Stimulated activated CD4-positive, alpha-beta T cell treated with anti-CD3 and anti-CD28 coated beads, Interleukin-12 subunit alpha, Interleukin-12 subunit beta, amount 100 ng/mL, for 48 hours (primary cell): ENCODE measurements at regions not wholly inside any gene's neighbourhood (a gene's known extent, or its start where the extent isn't known, plus 50 kb on each side); places are given as distances from the start of the nearest gene placed in this dataset.
"Not testable (repeated sequence)": the region's sequence is repeated elsewhere in the genome, so short reads cannot be mapped to it uniquely, and the experiment has no call there.

Experiments
- DNase-seq, 3 donors: peaks; one replicate each; pipeline ENCODE4 v3.0.0-alpha.2; 2020; ENCODE audit warnings: low read depth in 2 of 3, low spot score in 1 of 3

GRCh38 chr2:52082646-52083045, 1050.7 kb upstream of the NRXN1 start:
- DNase-seq: no peak

DNA sequence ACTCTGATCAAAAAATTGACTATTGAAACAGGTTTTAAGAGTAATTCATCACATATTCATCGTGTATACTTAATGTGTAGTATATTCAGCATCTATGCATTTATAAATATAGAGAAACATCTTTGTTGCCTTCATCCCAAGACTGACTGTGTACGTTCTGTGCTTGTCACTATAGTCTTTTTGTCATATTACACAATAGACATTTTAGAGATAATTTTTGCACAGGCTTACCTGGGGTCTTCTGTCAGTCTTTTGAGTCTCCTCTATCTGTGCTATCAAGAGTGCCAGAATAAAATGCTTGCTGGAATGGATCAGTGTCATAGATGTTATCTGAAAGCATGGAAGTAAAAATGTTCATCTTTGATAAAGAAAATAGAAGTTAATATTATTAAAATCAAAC, 1047.7 kb upstream of the NRXN1 start:
- DNase-seq: no peak

DNA sequence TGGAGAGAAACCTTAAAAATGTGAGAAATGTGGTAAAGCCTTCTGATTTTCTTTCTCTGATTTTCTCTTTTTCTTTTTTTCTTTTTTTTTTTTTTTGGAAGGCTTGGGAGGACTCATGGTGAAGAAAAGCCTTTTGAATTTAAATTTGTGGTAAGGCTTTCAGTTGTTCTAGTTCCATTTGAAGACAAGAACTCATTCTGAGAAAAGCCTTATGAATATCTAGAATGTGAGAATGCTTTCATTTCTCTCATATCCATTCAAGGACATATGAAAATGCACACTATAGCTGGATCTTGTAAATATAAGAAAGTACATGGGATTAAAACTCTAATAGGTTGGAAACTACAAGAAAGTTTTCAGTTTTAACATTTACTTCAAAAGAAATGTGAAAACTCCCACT, 1045.2 kb upstream of the NRXN1 start:
- no peak for DNase-seq

- DNase-seq: no peak
Observed at GRCh38 chr2:52074130-52074719, 1042.3 kb upstream of the NRXN1 start.

- no peak for DNase-seq
Observed at GRCh38 chr2:52072949-52073348, 1041.0 kb upstream of the NRXN1 start.

DNA sequence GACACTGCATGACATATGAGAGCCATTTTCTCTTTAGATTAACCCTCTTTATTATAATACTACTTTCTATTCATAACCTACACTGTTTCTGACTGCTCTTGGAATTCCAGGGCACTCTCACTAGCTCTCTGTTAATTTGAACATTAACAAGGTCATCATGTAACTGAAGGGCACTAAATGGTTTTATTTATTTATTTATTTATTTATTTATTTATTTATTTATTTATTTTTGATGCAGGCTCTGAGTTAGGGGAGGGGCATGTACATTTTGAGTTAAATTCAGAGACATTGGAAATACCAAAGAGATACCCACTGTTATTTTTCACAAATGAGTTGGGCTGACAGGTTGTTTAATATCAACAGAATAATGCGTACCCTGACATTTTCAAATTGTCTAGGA, 1038.7 kb upstream of the NRXN1 start:
- DNase-seq: no peak

DNA sequence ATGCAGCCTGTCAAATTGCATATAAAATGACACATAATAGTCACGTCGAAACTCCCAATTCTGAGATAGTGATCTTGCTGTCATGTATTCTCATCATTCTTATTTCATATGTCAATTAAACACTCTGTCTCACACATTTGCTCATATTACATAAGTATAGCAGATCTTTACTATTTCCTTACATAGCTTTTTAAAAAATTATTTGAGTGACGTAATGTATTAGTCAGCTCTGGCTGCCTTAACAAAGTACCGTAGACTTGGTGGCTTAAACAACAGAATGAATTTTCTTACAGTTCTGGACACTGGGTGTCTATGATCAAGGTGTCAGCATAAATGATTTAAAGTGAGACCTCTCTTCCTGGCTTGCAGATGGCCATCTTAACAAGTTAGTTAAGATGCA, 1032.3 kb upstream of the NRXN1 start:
- DNase-seq: no peak

DNA sequence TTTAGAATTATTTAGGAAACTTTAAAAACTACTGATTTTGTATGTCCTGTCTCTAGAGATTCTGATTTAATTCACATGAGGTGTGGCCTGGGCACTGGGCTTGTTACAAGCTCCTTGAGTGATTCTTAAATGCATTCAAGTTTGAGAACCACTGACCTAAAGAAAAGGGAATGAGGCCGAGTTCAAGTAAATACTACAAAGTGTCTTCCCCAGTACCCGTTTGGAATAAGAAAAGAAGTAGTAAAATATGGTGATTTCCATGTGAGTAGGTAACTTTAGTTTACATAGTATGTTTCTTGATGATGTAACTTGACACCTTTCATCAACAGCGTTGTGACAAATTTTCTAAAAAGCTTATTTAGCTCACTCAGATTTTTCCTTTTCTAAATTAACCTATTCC, 1022.9 kb upstream of the NRXN1 start:
- DNase-seq: no peak

- DNase-seq: no peak
Observed at GRCh38 chr2:52036853-52037252, 1004.9 kb upstream of the NRXN1 start.

DNA sequence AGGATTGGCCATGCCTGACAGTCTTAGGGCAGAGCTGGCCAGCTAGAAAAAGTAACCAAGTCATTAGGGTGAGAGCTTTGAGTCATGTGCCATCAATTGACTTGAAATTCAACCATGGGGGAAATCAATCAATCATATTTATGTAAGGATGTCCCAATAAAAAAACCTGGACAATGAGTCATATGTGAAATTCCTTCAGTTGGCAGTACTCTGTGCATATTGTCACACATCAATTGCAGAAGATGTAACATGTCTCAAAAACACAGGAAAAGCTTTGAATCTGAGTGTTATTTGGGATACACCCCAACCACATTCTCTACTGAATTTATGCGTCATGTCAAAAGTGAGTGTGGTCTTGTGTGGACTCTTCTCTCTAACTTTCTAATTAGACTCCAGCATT, 1004.1 kb upstream of the NRXN1 start:
- no peak for DNase-seq

DNA sequence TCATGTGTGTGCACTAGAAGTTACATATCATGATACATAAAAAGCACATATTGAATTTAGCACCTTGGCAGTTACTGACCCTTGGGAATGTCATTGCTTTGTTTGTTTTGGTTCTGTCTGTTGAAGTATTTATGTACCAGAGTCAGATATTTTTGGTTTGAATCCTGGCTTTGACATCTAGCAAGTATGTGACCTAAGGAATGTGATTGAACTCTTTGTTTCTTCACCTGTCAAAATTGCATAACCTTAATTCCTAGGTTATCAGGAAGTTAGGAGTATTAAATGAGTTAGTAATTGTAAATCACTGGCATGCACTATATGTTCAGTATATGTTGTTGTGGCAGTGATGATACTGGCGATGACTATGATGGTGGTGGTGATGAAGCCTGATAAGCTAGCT, 1003.5 kb upstream of the NRXN1 start:
- no peak for DNase-seq

DNA sequence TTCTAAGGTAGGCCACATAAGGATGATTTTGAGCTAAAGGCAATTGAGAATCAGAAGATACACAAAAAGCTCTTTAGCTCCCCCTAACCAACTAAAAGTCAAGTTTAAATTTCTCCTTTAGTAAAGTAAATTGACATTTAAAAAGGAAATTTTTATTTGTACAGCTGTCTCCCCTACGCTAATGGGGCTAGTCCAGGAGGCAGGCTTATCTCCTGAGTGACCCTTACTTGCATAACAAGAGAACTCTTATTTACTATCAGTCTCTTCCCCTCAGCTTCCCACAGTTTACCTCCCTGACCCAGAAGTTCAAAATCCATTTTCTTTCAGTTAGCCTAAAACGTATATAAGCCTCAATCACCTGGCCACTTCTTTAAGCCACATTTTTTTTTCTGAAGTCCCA, 1002.8 kb upstream of the NRXN1 start:
- DNase-seq: no peak

DNA sequence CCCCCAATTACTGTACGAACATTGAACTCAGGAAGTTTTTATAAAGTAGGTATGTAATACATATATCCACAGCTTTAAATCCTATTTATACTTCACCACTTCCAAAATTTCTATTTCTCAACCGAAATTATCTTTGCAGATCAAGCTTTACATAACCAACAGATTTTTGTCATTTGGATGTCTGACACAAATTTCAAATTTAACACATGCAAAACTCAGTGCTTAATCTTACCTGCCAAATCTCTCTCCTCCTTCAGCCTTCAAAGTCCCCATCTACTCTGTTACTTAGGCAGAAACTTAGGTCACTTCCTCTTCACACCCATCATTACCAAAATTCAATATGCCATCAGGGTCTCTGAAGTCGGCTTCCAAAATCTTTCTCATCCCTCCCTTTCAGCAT, 990.1 kb upstream of the NRXN1 start:
- no peak for DNase-seq

DNA sequence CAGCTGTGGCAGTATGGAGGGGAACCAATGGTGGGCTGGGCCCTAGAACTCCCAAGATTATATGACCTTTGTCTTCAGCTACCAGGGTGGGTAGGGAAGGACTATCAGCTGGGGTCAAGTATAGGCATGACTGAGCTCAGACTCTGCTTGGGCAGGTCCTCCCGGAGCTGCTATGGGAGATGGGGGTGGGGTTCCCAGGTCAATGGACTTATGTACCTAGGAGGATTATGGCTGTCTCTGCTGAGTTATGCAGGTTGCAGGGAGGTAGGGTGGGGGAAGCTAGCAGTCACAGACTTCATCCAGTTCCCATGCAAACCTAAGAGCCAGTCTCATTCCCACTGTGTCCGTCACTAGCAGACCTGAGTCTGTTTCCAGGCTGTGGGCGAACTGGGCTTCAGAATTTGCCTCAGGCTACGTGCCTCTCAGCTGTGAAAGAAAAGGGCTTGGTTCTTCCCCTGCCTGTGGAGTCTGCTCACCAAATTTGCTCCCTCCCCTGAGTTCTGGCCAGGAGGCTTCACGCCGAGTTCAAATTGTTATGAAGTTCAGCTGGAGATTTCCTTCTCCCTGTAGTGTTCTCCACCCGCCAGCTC, 985.8 kb upstream of the NRXN1 start:
- DNase-seq: no peak

GRCh38 chr2:52006821-52007366, 975.0 kb upstream of the NRXN1 start:
- DNase-seq: not testable (repeated sequence)

- no peak for DNase-seq
Observed at GRCh38 chr2:52000151-52000855, 968.4 kb upstream of the NRXN1 start.

DNA sequence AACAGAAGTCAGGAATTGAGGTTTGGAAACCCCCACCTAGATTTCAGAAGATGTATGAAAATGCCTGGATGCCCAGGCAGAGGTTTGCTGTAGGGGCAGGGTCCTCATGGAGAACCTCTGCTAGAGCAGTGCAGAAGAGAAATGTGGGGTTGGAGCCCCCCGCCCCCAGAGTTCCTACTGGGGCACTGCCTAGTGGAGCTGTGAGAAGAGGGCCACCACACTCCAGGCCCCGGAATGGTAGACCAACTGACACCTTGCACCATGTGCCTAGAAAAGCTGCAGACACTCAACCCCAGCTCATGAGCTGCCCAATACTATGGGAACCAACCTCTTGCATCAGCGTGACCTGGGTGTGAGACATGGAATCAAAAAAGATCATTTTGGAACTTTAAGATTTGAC, 967.0 kb upstream of the NRXN1 start:
- no peak for DNase-seq

DNA sequence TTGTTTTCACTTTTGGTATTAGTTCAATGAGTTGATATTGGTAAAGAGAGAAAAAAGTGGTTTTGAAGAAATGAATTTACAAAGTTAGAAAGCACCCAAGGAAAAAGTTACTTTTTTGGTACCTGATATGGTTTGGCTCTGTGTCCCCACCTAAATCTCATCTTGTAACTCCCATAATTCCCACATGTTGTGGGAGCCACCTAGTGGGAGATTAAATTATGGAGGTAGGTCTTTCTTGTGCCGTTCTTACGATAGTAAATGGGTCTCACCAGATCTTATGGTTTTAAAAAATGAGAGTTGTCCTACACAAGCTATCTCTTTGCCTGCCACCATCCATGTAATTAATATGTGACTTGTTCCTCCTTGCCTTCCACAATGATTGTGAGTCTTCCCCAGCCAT, 965.6 kb upstream of the NRXN1 start:
- DNase-seq: no peak

- no peak for DNase-seq
Observed at GRCh38 chr2:51995293-51995692, 963.4 kb upstream of the NRXN1 start.

DNA sequence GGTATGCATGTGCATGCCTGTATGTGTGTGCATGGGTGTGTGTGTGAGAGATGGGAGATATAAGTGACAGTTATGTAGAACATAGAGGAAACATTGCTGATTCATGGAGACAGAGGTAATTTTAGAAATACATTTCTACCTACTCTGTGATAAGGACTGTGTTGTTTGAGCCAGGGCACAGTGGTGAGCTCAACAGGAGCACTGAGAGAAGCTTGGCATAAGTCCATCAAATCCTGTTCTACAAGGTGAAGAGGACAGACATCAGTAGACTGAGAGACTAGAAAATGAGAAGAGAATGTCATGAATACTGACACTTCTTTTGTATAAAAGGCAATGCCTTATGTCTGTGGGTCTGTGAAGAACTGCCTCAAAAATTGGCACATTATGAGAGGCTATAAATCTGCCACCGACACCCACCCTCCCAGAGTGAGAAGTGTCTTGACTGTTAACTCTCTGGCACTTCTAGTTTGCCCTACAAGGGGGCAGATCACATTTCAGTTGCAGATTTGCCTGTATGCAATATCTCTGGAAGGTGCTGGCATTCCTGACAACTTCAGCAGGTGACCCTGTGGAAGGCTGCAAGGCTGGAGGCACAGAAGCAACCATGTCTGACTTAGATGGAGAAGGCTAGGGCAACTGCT, 962.3 kb upstream of the NRXN1 start:
- DNase-seq: no peak

DNA sequence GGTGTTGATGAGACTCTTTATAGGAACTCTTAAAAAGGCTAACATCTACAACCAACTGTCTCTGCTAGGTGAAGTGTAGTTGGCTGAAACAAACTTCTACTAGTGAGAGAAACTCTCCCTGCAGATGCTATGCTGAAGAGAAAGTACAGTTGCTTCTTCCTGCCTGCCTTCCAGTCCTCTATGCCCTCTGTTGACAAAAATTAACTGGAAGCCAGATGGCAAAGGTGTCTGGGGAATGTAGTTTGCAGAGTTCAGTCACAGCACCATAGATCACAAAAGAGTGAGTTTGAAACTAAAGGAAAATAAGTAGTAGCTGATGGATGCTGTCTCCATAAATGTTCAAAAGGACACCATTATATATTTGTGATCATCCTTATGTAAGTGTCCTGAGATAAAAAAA, 958.8 kb upstream of the NRXN1 start:
- no peak for DNase-seq

- no peak for DNase-seq
Observed at GRCh38 chr2:51986101-51986500, 954.2 kb upstream of the NRXN1 start.
